C4-2B (cell line): ENCODE measurements at regions not wholly inside any gene's neighbourhood (a gene's known extent, or its start where the extent isn't known, plus 50 kb on each side); places are given as distances from the start of the nearest gene placed in this dataset.
"Not testable (repeated sequence)": the region's sequence is repeated elsewhere in the genome, so short reads cannot be mapped to it uniquely, and the experiment has no call there.

ENCODE experiments used
- H3K27ac ChIP-seq: fragments of 450-650 bp; 2 replicates; pipeline ENCODE4 v1.5.1; 2017
- CTCF ChIP-seq: fragments of 450-650 bp; conservative IDR thresholded peaks from 2 replicates; pipeline ENCODE4 v1.5.1; 2017; ENCODE audit warnings: mild to moderate bottlenecking
- ZFX ChIP-seq: fragments of 450-650 bp; IDR thresholded peaks from 2 replicates; pipeline ENCODE4 v1.6.1; 2017

DNA sequence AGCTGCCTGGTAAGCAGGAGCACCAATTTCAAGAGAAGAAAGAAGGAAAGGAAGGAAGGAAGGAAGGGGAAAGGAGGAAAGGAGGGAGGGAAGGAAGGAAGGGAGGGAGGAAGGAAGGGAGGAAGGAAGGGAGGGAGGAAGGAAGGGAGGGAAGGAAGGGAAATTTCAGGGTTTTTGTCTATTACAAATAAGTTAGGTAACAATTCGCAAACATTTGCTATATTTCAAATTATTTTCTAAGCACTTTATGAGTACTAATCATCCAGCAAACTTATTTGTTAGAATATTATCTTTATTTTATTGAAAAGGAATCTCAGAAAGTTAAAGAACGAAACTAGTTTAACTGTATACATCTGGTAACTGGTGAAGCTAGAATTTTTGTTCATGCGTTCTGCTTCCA, 921.7 kb downstream of the TBL1XR1 start:
- TF ChIP-seq ZFX (no peak), CTCF (no peak)

DNA sequence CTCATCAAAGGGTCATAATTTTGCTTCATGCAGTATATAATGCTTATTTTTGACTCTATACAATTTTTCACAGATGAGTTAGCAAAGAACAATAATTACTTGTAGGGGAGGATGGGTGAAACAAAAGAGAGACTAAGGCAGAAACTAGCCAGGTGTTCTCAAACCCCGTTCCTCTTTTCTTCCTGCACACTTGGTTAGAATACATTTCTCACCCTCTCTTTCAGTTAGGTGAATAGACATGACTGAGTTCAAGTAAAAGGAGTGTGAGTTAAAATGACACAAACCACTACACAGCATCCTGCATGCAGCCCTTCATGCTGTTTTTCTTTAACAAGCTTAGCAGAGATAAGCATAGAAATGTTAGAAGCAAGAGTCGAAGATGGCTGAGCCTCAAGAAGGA, 922.2 kb downstream of the TBL1XR1 start:
- H3K27ac ChIP-seq, result no peak overlapping the region
- TF ChIP-seq CTCF (no peak), ZFX (no peak)

More for the DNA sequence above, 921.7 kb downstream of the TBL1XR1 start:
- no peak overlapping the region for H3K27ac ChIP-seq

DNA sequence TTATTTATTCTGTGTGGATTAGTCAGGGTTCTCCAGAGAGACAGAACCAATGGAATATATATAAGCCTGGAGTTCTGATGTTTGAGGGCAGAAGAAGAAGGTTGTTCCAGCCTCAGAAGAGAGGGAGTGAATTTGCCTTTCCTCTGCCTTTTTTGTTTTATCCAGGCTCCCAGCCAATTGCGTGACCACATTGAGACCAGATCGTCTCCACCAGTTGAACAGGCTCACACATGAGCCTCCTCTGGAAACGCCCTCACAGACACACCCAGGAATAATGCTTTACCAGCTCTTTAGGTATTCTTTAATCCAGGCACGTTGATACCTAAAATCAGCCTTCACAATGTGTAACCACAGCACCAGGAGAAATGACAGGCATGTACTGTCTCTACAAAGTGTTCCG, 923.1 kb downstream of the TBL1XR1 start:
- H3K27ac ChIP-seq, result no peak overlapping the region; the same call in 1 of the 2 replicates
- TF ChIP-seq CTCF (no peak), ZFX (no peak)

DNA sequence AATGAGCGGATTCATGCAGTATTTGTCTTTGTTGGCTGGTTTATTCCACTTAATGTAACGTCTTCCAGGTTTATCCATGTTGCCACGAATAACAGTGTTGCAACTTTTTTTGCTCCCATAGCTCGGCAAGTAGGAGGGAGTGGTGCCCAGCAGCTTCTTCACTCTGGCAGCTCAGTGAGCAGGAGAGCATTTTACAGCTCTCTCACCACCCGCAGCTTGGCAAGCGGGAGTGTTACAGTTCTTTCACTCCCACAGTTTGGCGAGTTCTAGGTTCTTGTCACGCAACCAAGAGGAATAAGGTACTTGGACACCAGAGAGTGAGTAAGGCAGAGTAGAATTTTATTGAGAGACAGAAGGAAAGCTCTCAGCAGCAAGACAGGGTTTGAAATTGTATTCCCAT, 935.2 kb downstream of the TBL1XR1 start:
- H3K27ac ChIP-seq, result no peak overlapping the region

DNA sequence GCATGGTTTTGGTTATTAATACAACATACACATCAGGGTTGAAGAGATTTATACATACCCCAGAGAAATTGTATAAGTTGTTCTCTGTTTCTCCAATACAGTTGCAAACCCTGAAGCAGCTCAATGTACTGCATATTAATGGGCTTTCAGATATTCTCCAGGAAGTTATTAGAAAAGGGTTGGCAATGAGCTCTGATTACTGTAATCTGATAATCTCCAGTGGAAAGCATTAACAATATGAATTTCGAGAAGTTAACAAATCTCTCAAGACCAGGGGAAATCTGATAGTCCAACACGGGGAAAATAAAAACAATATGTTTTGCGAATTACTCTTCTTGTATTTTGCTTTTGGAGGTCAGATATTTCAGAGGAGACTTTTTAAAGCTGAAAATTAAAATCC, 950.1 kb downstream of the TBL1XR1 start:
- TF ChIP-seq CTCF (no peak), ZFX (no peak)
- no peak overlapping the region for H3K27ac ChIP-seq

More for the DNA sequence above, 935.2 kb downstream of the TBL1XR1 start:
- TF ChIP-seq ZFX, result no peak
- TF ChIP-seq CTCF, result no peak

GRCh38 chr3:176219970-176220369, 977.3 kb downstream of the TBL1XR1 start:
- H3K27ac ChIP-seq, result no peak overlapping the region
- TF ChIP-seq CTCF (no peak), ZFX (no peak)

DNA sequence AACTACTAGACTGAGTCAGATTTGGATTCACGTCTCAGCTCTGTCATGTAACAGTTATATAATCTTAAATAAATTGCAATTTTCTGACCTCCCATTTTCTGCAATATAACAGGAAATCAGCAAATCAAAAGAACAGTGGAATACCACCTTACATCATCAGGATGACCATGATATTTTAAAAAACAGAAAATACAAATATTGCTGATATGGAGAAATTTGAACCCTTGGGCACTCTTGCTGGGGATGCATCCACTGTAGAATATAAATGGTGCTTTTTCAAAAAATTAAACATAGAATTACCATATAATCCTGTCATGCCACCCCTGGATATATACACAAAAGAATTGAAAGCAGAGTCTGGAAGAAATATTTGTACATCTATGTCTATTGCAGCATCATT, 982.5 kb downstream of the TBL1XR1 start:
- no peak for TF ChIP-seq ZFX
- no peak for TF ChIP-seq CTCF
- no peak overlapping the region for H3K27ac ChIP-seq

DNA sequence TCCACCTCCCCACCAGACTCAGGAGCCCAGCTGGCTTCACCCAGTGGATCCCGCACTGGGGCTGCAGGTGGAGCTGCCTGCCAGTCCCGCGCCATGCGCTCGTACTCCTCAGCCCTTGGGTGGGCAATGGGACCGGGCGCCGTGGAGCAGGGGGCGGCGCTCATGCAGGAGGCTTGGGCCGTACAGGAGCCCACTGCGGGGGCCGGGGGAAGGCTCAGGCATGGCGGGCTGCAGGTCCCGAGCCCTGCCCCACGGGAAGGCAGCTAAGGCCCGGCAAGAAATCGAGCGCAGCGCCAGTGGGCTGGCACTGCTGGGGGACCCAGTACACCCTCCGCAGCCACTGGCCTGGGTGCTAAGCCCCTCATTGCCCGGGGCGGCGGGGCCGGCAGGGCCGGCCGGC, 984.0 kb downstream of the TBL1XR1 start:
- H3K27ac ChIP-seq, result not testable (repeated sequence)
